ENCODE measurements at regions not wholly inside any gene's neighbourhood (a gene's known extent, or its start where the extent isn't known, plus 50 kb on each side); places are given as distances from the start of the nearest gene placed in this dataset.

DNA sequence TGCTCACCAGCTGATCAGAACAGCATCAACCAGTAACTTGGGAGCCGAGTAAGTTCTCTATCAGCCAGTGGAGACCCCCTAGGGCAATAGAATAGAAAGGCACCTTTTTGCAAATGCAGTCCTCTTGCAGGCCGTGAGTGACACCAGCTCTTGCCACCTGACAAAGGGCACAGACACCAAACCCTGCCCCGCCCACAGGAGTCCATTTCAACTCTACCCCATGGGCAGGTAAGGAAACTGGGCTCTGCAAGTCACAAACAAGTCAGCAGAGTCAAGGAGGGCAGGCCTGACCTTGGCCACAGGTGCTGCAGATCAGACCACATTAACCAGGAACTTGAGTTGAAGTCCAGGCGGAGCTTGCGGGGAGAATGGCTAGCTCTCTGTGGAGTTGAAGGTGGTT lies 77.4 kb upstream of the SPATA13 start:
- Histone ChIP-seq H3K56ac (ENCODE audit: insufficient read length, low read depth, low read length) (no peak overlapping the region), H3K4me2 (ENCODE audit: insufficient read depth, insufficient read length, low read length) (no peak overlapping the region), H2BK15ac (ENCODE audit: low read depth, low read length) (no peak overlapping the region), H3T11ph (ENCODE audit: low read length) (no peak overlapping the region), H3K79me1 (ENCODE audit: insufficient read depth, low read depth, low read length, poor library complexity, severe bottlenecking) (no peaks in the 10 kb centered on the region), H3K9me3 (ENCODE audit: control insufficient read depth, low read depth, low read length) (no peaks in the 10 kb centered on the region), H3K9ac (ENCODE audit: extremely low read depth, insufficient read length, low read length) (no peak overlapping the region), H4K20me1 (ENCODE audit: control insufficient read depth, insufficient read depth, insufficient read length) (no peaks in the 10 kb centered on the region), H4K5ac (ENCODE audit: insufficient read length, low read depth, low read length) (no peak overlapping the region), H3K23ac (ENCODE audit: insufficient read length, low read depth, low read length) (no peak overlapping the region), H3K79me2 (ENCODE audit: insufficient read depth, low read length) (no peaks in the 10 kb centered on the region), H4K91ac (ENCODE audit: insufficient read length, low read depth, low read length) (no peak overlapping the region), H2BK120ac (ENCODE audit: low read depth, low read length, poor library complexity, severe bottlenecking) (no peak overlapping the region), H3K14ac (ENCODE audit: insufficient read depth, low read length) (no peak overlapping the region; the same call in 1 of the 2 replicates), H2BK5ac (ENCODE audit: insufficient read length, low read length) (no peak overlapping the region), H3K27me3 (ENCODE audit: insufficient read depth, low read length) (0 out of 2 replicates have a peak, but pooled peaks cover 2% of the 10 kb centered on the region), H3K27ac (ENCODE audit: insufficient read length, low read depth, low read length) (no peak overlapping the region), H3K4ac (ENCODE audit: low read depth, low read length) (no peak overlapping the region), H3K23me2 (ENCODE audit: insufficient read length, low read depth, low read length, poor library complexity, severe bottlenecking) (no peaks in the 10 kb centered on the region), H2AFZ (ENCODE audit: low read length) (no peak overlapping the region), H2BK12ac (ENCODE audit: insufficient read length, low read depth, low read length) (no peak overlapping the region), H2AK5ac (ENCODE audit: insufficient read length, low read length) (no peak overlapping the region), H2BK20ac (ENCODE audit: low read depth, low read length, poor library complexity, severe bottlenecking) (no peak overlapping the region), H3K4me1 (ENCODE audit: insufficient read depth, low read length) (peaks cover 6% of the 10 kb centered on the region; the same call in 1 of the 2 replicates), H4K8ac (replicated peaks; ENCODE audit: insufficient read length, low read depth, low read length) (no peak overlapping the region), H3K18ac (ENCODE audit: insufficient read length, low read depth, low read length) (no peak overlapping the region)
- Mint-ChIP-seq H3K36me3 (ENCODE audit: insufficient read depth in 1 of 3, low read depth in 3 of 3) (no peaks in the 10 kb centered on the region), H3K4me1 (peaks cover 22 to 34% of the 10 kb centered on the region in 2 experiments), H3K27ac (peak overlapping the region in 1 of 3 experiments; percentile 76; a peak in 1 of 7 replicates), H3K27me3 (ENCODE audit: low read depth) (peaks cover 2% of the 10 kb centered on the region), H3K4me3 (no peak overlapping the region; a peak in 1 of 5 replicates), H3K9me3 (no peaks in the 10 kb centered on the region; a peak in 1 of 5 replicates)
- WGBS (ENCODE audit: extremely low coverage, insufficient read length, low lambda C conversion rate): no CpG with 5 or more reads among the region's 5 CpGs
- no peak for TF ChIP-seq CTCF (conservative IDR thresholded peaks at IDR 0.05)
- DNase-seq: peak; percentile 34
